Stimulated activated CD4-positive, alpha-beta T cell treated with anti-CD3 and anti-CD28 coated beads, Interleukin-12 subunit alpha, Interleukin-12 subunit beta, amount 100 ng/mL, for 4 hours (primary cell): ENCODE measurements at regions not wholly inside any gene's neighbourhood (a gene's known extent, or its start where the extent isn't known, plus 50 kb on each side); places are given as distances from the start of the nearest gene placed in this dataset.

Source experiments
- DNase-seq: peaks from one replicate; pipeline ENCODE4 v3.0.0-alpha.2; 2020

DNA sequence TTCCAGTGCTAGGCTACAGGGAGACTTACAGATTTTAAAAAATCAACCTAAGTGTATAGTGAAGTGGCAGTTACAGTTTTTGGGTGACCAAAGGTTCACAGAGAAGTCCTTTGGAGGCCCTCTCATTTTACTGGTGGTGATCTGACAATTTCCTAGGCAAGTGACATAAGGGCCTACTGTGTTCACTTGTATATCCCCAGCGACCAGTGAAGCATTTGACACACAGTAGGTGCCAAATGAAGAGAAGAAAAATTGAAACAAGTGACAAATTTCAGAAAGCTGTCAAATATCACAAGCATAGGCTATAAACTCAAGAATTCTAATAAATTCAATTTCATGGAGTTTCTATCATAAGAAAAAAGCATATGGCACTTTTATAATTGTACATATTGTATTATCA lies 89.5 kb downstream of the RPL22L1 start:
- no peak for DNase-seq

DNA sequence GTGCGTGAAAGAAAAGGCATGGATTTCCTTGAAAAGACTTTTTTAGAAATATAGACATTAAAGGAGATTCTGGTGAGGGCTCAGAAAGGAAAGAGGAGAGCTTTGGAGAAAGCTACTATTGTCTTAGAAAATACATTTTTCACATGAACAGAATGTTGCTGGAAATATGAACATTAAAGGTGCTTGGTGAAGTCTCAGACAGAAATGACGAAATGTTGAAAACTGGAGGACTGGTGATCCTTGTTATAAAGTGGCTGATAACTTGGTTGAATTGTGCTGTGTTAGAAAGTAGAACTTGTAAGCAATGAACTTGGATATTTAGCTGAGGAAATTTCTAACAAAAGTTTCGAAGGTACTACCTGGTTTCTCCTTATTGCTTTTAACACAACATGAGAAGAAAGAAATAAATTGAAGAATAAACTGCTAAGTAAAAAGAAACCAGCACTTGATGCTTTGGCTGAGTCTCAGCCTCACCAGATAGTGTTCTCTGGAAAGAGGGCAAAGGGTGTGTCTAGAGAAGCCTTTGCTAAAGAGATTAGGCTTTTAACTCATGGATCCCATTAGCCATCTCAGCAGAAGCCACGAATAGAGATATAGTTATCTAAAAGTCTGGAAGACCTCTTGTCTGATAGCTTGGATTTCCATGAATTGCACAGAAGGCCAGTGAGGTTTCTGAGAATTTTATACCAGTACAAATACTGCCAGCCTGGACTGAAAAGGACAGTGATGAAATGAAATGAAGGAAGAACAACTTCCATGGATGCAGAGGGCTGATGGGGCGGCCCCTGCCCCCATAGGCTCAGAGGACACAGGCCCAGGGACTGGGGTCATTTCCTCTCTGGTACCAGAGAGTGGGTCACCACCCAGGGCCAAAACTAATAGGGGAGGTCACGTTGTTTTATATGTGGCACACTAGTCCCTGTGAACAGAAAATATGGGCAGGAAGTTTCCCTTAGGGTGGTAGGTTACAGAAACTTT lies 91.5 kb downstream of the RPL22L1 start:
- DNase-seq = no peak

DNA sequence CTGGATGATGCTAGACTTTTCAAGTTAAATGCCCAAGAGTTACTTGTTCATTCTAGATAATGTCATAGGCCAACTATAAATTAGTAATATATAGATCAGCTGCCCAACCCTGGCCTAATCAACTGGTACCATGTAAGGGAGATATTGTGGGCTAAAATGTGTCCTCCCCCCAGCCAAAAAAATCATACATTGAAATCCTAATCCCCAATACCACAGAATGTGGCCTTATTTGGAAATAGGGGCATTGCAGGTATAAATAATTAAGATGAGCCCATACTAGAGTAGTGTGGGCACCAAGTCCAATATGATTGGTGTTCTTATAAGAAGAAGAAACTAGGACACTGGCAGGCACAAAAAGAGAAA lies 92.5 kb downstream of the RPL22L1 start:
- no peak for DNase-seq

DNA sequence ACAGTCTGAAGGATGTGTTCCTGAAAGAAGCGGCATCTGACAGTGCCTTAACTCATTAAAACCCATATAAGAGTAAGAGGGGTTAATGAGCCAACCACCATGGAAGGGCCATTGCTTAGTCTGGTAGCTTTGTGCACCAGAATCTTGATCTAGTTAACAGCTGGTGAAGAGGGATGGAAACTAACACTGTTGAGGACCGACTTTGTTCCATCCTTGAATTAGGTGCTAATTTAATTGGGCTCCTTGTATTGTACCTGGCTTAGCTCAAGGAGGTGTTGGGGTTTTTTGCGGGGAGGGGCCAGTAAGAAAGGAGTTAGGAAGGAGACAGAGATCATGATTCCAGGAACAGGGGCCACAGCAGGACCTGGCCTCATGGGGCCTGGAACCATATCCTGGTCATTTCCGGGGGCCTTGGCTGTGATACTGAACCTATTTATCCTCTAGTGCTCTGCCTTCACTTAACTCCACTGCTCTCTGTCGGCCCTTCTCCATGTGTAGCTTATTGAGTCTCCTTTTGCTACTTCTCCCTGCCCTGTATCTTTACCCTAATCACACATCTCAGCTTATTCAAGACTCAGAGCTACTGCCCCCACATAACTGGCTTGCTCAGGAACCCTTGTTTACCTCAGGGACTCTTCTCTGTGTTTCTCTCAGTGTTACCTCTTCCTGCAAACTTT lies 93.0 kb downstream of the RPL22L1 start:
- DNase-seq = no peak

DNA sequence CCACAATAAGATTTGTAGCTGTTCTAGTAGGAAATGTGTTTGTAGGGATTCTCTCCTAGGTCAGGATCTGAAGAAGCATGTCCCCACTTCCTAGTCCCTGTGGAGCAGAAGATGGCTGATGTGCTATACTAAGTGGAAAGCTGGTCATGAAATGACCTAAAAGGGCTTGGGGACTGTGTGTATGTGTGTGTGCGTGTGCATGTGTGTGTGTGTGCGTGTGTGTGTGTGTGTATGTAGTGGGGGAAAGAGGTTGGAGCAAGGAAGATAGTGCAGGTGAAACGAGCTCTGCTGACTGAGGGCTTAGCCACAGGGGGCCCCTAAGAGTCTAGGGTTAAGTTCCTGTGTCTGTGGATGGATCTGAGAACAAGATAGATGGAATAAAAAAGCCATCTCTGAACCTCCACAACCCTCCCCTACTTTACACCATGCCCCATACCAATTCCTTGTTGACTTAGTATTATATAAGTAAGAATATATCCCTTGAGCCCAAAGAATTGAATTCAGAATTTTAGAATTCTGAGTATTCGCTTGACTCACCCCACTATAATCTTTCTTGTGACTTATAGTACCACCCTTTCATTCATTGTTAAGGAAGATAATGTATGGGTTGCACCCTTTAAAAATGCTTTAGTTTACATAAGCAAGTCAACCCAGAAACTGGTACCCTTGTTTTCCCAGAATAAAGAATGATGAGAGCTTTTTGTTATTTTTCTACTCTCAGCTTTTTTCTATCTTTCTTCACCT lies 96.1 kb downstream of the RPL22L1 start:
- no peak for DNase-seq

DNA sequence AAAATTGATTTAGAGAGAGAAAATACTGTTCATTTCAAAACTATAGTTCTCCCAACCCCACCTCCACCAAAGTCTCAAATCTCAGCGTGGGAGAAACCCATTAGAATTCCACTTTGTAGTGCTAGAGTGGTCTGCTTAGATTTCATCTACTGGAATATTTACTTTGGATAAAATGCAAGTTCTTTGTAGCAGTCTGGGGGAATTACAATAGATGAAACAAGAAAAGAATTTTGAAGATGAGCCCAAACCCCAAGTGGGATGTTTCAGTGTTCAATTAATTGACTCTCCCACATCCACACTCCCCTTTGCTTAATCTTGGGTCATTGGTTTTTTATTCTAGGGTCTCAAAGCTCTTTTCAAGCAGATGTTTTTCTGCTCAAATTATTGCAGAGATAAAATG lies 97.8 kb downstream of the RPL22L1 start:
- DNase-seq = no peak

DNA sequence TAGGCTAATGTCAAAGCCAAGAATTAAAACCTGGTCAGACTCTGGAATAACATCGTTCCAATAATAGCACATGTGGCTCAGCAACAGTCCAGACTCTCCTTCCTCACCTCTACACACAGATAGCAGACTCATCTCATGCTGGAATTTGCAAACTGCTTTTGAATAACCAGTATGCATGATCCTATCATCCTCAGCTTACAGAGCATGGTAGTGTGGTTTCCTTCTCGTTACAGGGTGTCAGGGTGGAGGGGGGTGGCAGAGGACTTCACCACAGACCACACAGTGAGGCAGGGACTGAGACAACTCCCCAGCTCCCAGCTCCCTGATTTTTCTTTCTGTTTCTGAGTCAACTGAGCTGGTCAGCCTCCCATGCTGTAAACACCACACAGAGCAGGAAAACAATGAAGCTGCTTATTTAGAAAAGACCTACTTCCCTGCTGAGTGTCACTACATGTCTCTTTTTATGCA lies 101.6 kb downstream of the RPL22L1 start:
- no peak for DNase-seq

DNA sequence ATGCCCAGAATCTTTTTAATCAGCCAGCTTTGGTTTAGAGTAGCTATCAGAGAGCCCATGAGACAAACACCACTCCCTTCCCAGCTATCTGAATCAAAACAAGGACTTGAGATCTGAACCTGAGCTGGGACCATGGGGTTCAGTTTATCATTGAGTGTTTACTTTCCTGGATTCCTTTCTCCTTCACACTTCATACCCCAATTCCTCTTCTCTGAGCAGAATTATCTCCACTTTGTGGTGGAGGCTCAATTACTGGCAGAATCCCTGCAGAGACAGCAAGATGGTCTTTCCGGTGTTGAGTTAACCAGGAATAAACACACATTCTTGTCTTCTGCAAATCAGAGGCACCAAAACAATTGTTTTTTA lies 102.4 kb downstream of the RPL22L1 start:
- no peak for DNase-seq

DNA sequence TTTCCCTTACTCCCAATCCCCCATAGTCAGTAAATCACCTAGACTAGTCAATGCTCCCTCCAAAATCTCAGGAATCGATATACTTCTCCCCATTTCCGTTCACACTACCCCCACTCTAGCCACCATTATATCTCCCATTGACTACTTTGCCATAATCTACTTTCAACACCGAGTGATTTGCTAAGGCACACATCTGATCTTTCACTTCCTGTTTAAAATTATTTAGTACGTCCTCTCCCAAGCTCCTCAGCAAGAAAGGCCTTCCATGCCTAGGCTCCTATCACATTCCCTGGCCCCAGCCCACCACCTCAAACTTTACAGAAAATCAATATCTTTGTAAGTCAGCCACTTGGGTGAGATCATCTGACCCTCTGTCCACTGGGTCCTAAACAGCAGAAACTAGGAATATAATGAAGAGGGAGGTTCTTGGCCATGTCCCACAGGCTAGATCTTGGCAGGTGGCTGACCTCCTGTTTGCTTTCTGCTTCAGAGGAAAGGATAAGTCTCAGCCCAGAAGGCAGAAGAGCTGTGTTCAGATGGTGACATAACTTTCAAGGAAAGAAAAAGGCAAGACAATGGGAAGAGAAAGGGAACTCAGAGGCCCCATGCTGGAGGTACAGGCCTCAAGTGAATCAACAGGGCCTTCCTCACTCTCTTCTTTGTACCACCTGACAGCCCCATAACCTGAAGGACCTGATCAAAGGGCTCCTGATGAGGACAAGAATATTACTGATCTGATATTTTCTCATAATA lies 103.0 kb downstream of the RPL22L1 start:
- DNase-seq = no peak

DNA sequence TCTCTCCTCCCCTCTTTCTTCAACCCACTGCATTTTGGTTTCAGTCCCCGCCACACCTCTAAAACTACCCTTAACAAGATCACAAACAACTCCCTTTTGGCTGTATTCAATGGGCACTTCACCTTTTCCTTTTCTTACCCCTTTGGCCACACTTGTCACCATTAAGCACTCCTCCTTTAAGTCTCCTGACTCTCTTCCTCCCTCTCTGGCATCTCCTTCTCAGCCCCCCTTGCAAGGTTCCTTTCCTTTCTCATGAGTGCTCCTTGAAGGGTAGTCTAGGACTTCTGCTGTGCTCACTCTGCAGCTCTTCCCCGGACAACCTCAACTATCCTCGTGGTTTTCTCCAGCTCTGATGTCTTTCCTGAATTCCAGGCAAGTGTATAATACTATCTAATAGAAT lies 103.7 kb downstream of the RPL22L1 start:
- DNase-seq = no peak

DNA sequence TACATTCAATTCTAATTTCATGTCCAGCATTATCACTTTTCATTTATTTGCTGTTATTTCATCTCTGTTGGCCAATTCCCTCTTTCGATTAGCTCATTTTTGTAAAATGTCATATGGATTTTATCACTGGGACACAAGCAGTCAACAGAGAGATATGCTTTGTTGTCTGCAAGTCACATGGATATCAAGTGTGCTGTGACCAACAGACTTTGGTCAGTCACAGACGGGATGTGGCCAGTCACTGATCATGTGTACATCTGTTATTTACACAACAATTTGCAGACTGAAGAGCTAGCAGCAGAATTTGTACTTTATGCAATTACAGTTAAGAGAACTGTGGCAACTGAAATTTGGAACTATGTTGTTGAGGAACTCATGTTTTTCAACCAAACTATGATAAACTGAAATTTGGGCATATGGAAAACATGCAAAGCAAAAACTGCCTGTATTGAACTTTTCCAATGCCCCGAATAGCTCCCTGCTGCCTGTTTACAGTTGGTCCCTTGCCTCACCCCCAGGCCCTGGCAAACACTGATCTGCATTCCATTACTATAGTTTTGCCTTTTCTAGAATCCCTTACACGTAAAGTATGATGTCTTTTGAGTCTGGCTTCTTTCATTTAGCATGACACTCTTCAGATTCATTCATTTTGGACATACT lies 104.4 kb downstream of the RPL22L1 start:
- no peak for DNase-seq

DNA sequence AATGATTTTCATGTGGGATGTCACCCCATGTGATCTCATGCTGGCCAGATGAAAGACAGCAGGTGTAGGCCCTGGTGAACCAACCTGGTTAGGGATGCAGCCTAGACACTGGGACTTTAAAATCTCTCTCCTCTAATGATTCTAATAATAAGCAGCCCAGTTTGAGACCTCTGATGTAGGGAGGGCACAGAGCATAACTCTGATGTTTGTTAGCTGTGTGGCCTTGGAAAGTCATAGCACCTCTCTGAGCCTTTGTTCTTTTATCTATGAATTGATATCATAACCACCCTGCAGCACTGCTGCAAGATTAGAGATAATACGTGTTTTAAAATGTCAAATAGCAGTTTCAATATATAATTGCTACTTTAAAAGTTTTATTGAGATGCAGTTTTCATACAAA lies 106.0 kb downstream of the RPL22L1 start:
- DNase-seq = no peak

DNA sequence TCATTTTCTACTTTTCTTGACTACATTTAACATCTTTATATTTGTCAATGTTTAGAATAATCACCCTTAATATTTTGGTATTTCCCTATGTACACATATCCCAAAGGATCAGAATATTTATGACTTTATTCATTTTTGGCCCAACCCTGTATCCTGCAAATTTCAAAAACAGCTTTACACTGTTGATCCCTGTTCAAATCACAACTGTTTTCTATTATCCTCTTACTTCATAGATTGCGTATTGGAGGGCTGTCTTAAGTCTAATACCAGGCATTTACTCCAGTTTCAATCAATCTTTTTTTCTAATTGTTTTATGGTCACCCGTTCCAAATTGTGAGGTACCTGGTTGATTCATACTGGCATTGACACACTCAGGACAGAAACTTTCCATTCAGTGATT lies 107.9 kb downstream of the RPL22L1 start:
- no peak for DNase-seq

DNA sequence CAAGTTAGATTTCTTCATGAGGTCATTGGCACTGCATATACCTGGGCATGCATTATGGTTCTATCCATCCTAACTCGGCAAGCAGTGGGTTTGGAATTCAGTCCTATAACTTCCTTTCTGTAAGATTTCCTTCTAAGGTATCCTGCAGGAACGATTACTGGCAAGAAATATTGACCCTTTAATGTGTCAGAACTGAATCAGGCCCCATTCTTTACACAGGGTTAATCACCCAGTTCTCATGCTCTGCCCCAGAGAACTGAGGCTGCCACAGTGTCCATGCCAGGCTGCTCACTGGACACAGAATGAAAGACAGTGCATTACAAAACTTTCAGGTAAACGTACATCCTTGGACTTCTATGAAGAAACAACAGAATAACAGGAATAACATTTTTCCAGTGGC lies 108.9 kb downstream of the RPL22L1 start:
- DNase-seq = no peak

DNA sequence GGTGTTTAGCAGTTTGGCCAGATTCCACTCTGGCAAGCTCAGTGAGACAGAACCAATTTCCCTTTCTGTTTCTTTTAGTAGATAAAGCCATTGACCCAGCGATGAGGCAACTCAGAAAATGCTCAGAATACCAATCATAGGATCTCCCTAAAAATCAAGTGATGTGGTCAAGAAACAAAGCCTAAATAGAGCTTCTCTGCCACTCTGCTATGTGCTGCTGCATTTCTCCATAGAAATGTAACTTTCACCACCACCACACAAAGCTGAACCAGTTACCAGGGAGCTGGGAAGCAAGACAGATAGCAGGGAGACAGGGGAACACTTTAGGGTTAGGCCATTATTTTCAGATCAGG lies 109.8 kb downstream of the RPL22L1 start:
- no peak for DNase-seq

DNA sequence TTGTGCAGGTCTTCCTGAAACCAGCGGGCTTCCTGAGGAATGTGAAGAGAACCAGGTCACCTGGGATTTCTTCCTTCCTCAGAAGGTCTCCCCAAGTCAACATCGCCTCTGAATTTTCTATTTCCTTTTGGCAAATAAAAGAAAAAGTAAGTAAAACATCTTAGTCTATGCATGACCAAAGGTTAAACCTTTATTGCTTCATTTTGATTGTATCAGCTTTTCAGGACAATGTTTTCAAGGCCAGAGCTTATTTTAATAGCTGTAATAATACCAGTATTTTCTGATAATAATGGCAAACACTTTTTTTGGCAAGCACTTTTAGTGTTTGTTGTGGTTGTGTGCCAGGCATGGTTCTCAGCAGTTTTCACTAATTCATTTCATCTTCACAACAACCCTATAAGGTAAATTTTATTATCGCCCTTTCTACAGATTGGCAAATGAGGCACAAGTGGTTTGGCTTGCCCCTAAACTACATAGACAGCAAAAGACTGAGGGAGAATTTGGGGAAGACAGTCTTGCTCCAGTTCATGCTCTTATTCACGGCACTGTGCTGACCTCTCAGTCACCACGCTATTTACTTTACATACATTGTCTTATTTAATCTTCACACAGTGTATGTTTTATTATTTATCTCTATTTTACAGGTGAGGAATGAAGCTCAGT lies 110.4 kb downstream of the RPL22L1 start:
- DNase-seq = no peak

DNA sequence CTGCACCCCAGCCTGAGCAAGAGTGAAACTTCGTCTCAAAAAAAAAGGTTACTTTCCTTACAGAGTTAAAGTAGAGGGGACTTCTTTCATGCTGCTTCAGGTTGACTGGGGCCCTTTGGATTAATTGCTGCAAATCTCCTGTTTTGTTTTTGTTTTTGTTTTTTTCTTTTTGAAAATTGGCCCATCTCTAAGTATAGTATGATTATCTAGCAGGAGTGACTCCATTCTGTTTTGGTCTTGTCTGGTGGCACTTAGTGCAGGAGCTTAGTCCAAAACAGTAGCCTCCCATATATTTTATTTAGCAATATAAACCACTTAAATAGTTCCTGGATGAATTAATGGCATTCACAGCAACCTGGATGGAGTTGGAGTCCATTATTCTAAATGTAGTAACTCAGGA lies 113.0 kb downstream of the RPL22L1 start:
- DNase-seq = no peak

DNA sequence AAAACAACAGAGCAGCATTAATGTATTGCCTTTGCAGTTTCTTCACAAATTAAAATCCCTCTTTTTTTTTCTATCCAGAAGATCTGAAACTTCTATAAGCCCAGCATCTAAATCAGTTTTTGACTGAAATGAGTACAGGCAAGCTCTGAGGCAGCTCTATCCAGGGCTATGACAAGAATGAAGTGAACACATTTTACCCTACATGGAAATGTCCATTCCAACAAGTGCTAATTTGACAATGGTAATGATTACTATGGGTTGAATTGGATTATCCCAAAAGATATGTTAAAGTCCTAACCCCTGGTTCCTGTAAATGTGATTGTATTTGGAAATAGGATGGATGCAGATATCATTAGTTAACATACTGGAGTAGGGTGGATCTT lies 115.7 kb downstream of the RPL22L1 start:
- DNase-seq = no peak

DNA sequence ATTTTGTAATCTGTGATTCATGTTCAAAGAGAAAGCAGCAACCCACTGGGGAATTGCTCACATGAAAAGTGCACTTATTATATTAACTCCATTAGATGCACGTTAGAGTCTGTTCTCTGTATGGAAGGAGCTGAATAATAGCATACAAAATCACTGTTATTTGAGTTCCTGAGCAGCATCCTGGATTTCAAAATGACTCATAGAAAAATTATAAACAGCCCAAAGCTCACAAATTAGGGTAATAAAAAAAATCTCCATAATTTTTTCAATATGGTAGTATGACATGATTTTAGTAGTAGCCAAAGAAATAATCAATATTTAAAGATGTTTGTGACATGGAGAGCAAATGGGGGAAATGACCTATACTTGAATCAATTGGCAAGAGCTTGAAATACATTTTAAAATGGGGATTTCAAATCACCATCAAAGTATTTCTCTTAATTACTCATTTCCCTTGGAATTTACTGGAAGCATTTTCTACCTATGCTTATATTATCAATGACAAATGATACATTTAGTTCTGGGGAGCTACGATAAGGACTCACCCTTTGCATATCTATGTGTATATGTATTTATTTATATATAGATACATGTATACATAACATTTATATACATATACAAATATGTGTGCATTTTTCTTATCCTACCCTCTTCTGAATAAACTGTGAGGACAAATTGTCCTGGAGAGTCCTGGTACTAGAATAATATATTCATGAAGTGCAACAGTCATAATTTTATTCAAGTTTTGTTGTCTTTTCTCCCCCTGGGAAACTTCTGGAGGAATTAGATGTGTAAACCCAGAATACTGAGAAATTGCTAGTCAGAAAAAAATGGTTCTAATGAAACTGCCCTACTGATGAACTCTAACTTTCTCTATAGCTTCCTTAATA lies 116.3 kb downstream of the RPL22L1 start:
- no peak for DNase-seq

DNA sequence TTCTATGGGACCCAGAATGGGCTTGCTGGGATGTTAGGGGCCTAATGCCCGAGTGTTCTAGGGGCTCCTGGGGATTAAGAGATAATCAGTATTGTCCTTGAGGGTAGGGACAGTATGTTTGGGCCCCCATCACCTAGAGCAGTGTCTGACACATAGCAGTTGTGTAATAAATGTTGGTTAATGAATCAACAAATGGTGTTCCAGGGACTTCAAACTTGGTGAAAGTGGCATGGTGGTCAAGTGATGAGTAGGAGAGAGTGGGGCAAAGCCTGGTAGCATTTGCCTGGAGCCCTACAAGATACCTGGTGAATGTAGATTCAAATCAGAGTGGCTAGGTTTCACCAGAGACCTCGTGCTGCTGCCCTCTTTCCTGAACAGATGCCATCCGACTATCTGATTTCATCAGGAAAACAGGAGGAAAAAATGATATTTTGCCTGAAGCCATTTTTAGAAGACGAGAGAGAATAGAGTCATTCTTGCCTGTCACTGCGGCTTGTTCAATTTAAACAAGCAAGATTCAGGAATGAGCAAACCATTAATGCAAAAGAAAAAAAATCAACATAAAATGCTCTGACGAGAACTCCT lies 117.3 kb downstream of the RPL22L1 start:
- DNase-seq = no peak
